ENCODE measurements at regions not wholly inside any gene's neighbourhood (a gene's known extent, or its start where the extent isn't known, plus 50 kb on each side); places are given as distances from the start of the nearest gene placed in this dataset.

DNA sequence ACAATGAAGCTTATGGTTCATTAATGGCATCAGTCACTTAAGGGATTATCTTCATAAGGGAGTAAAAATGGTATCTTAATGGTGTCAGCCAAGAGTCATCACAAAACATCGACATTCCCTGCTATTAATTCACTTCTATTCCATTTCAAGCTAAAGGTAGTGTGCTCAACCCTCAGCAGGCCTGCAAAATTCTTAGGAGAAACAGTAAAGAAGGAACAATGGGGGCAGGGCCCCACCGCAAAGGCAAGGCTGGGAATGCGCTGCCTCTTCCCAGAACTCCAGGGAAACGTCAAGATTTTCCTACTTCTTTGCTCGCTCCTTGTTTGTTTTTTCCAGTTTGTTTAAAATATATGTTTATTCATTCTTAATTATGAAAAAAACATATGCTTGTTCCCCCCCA lies 187.3 kb upstream of the TSC22D2 start:
- DNase-seq (ENCODE audit: low spot score) (no peak), FAIRE-seq (no peak)

DNA sequence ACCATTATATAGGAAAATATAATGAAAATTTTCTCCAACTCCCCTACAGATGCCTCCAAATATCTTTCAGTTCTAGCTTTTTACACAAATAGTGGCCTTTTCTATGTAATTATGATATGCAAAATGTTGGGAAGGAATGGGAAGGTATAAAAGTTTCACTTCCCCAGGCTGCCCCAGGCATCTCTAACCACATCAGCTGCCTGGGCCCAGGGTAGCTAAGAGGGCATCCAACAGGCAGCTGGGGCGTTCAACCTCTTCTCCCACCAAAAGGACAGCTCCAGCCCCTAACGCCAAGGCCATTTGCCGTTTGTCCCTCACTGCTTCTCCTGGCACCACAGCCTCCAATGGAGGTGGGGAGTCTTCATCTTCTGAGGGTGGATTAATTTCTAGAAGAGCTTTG lies 188.1 kb upstream of the TSC22D2 start:
- DNase-seq (ENCODE audit: low spot score) (no peak), FAIRE-seq (no peak)

DNA sequence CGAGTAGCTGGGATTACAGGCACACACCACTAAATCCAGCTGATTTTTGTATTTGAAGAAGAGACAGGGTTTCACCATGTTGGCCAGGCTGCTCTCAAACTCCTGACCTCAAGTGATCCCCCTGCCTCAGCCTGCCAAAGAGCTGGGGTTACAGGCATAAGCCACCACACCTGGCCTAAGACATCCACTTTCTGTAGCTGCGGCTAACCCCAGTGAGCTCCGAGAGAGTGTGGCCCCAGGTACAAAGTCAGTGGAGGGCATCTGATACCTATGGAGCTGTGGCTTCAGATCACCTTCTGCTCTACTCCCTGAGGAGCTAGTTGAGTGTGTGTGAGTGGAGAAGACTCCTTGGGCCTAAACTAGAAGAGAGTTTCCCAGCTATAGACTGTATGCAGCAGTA lies 189.3 kb upstream of the TSC22D2 start:
- FAIRE-seq (no peak), DNase-seq (ENCODE audit: low spot score) (no peak)

DNA sequence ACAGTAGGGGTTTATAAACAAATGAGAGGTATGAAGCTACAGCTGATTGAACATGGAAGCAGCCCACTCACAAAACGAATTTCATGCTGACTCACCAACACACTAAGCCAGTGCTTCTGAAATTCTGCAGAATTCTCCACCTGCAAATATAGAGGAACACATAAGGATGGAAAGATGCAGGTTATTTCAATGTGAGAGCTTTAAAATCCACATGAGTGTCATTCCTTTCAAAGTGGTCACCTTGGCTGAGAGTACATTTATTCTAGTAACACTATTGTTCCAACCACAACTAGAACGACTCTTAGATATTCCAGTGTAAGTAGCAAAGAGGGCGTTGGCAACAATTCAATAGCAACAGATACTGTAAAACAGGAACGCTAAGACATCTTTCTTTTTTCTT lies 189.9 kb upstream of the TSC22D2 start:
- DNase-seq (ENCODE audit: low spot score), result no peak

DNA sequence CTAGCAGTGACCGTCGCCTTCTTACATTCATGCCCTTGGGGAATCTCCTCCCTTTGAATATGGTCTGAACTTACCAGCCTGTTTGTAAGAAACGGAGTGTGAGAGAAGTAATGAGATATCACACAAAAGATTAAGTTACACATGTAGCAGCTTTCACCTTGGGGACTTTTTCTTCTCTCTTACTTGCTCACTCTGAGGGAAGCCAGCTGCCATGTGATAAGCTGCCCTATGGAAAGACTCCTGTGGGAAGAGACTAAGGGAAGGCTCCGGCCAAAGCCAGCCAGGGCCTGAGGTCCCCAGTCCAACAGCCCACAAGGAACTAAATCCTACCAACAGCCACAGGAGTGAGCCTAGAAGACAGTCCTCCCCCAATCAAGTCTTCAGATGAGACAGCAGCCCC lies 190.4 kb upstream of the TSC22D2 start:
- DNase-seq (ENCODE audit: low spot score) (no peak), FAIRE-seq (no peak)

More for the DNA sequence above, 189.9 kb upstream of the TSC22D2 start:
- no peak for FAIRE-seq

DNA sequence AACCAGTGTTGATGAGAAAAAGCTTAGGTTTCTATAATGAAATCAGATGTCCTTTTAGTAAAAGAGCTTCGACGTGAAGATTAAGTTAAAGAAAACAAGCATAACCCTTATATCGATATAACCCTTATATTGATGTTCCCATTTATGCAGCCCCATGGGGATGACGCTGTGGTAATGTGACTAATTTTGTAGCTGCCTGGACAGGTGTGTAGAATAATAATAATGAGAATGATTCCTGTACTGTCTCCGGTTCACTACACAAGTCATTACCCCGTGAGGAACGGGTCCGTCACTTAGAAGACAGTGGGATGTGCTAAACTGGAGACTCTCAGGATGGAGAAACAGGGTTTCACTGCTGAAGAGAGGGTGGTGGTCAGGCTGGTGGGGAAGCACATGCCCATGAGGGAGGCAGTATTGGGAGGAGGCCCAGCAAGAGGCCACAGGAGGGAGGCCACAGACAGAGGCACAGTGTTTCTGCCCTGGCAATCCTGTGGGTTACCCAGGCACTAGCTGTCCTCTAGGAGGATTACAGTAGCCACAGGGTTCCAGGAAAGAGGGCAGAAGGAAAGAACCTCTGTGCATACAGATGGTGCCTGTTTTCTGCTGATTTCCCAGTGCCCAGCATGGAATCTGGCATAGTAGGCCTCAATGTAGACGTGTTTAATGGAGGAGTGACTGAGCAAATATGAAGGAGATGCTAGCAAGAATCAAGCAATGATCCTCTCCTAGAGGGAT lies 191.1 kb upstream of the TSC22D2 start:
- DNase-seq (ENCODE audit: low spot score) (no peak), FAIRE-seq (no peak)

DNA sequence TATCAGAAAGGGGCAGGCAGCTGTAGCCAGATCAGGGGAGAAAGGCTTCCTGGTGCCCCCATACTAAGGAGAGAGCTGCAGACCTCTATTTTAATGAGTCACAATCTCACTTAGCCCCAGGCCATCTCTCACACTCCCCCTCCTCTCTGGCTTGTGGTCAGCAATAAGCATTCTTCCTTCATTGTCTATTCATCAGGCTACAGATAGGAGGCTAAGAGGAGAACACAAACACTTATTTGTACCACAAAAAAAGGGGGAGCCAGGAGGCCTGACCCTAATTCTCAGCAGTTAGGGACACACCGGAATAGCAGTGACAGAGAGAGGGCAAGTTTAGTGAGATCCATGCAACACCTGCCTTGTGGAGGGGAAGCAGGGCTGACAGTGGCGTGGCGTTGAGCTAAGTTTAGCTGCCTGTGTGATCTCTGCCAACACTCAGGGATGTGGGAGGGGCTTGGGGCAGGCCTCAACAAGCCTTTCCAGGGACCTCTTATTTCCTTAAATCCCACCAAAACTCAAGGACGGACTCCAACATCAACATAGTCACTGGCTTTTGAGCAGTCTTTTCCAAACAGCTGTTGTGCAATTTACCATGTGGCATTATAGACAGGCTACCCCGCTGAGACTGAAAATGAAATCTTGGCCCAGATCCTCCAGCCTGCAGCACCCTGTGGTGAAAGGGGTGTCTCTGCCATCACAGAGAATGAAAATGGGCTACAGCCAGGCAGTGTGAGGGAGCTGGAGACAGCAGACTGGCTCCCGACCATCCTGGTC lies 191.9 kb upstream of the TSC22D2 start:
- FAIRE-seq (no peak), DNase-seq (ENCODE audit: low spot score) (no peak)

DNA sequence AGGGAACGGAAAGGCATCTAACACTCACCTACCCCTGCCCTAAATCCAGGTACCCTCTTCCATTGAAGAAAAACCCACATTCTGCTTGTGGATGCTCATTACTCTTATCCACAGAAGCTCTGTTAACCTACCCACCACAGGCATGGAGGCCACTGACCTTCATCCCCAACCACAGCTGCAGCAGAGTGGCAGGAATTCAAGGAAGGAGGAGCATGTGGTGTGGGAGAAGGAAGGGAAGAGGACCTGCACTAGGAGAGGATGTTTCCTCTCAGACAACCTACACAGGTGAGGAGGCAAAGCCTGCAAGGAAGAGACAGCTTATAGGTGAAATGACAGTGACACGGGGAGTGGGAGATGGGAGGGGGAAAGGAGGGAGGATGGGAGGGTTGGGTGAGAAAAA lies 192.5 kb upstream of the TSC22D2 start:
- DNase-seq (ENCODE audit: low spot score) (no peak), FAIRE-seq (no peak)

DNA sequence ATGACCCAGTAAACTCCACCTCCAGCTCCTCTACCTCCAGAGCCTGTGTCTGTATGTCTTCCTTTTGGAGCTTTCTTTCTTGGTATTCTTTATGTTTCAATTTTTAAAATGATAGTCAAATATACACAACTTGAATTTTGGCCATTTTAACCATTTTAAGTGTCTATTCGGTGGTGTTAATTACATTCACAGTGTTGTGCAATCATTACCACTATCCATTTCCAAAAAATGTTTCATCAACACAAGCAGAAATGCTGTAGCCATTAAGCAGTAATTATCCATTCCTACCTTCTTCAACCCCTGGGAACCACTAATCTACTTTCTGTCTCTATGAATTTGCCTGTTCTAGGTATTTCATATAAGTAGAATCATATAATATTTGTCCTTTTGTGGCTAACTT lies 194.5 kb upstream of the TSC22D2 start:
- DNase-seq (ENCODE audit: low spot score) (no peak), FAIRE-seq (no peak)

DNA sequence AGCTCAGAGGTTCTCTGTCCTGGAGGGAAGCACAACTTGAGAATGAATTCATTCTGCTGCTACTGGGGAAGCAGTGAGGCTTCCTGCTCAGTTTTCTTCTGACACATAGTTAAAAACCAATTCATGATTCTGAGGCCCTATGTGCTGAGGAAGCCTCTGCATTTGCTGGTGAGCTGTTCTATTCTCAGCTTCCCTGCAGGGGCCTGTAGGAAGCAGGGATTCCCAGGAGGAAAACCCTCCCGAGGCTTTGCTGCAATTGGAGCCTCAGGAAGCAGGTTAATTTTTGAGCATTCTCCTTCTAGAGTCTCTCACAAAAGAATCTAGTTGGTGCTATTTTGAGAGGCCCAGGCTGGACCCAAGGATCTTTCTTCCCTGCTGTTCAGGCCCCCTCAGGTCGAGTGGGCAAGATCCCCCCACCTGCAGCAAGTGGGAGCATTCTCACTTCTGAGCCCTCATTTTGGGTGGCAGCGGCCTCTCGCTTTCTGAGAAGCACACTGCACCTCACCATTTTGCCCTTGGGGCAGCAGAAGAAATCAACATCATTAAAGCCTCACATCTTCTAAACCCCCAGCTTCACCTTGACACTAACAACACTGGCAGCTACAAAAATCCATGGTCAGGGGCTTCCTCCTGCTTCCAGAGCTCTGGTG lies 197.5 kb upstream of the TSC22D2 start:
- no peak for FAIRE-seq
- no peak for DNase-seq (ENCODE audit: low spot score)

DNA sequence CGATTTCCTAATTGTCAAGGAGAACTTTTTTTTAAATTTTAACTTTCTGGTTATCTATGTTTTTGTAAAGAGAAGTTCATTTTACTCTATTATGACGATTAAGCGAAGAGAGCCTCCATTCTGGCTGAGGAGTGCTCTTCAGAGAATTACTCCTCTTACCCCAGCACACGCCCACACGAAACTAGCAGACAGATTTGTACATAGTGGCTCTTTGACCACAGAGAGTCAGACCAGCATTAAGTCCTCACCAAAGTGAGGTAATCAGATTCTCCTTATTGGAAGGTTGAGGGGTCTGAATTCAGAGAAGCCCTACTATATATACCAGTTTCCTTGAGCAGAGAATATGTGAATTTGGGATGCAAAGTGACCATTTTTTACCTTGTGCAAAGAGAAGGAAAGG lies 204.8 kb upstream of the TSC22D2 start:
- DNase-seq (ENCODE audit: low spot score) (no peak), FAIRE-seq (no peak)

DNA sequence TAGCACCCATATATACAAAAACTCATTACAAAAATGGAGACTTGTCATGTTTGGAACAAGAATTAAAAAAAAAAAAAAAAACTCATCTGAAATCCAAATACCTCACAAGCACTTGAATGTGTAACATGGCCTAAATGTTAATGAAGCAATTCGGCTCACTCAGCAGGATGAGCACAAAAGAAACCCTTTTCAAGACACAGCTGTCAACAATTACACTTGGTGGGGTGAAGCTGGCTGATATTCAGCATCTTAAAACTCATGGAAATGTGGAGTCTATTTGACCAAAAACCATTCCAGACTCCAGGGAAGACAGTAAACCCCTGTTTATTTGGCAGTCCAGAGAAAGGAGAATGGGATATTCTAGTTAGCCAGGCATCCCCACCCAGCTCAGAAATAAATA lies 205.4 kb upstream of the TSC22D2 start:
- FAIRE-seq (no peak), DNase-seq (ENCODE audit: low spot score) (no peak)

DNA sequence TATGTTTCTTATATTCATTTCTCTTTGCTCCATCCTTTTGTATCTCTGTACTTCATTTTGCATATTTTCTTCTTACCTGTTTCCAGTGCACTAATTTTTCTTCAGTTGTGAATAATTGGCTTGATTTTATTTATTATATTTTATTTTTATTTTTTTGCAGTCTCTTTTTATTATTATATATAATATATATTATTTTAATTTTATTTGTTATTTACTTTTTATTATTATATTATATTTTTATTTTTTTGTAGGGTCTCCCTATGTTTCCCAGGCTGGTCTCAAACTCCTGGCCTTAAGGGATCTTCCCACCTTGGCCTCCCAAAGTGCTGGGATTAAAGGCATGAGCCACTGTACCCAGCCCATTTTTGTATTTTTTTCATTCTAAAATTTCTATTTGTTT lies 213.1 kb upstream of the TSC22D2 start:
- DNase-seq (ENCODE audit: low spot score) (no peak), FAIRE-seq (no peak)

DNA sequence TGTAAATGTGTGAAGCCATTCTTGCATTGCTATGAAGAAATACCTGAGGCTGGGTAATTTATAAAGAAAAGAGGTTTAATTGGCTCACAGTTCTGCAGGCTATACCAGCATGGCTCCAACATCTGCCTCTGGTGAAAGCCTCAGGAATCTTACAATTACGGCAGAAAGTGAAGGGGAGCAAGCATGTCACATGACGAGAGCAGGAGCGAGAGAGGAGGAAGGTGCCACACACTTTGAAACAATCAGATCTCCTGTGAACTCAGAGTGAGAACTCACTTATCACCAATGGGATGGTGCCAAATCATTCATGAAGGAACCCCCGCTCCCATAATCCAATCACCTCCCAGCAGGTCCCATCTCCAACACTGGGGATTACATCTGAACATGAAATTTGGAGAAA lies 213.6 kb upstream of the TSC22D2 start:
- FAIRE-seq, result no peak
- no peak for DNase-seq (ENCODE audit: low spot score)

DNA sequence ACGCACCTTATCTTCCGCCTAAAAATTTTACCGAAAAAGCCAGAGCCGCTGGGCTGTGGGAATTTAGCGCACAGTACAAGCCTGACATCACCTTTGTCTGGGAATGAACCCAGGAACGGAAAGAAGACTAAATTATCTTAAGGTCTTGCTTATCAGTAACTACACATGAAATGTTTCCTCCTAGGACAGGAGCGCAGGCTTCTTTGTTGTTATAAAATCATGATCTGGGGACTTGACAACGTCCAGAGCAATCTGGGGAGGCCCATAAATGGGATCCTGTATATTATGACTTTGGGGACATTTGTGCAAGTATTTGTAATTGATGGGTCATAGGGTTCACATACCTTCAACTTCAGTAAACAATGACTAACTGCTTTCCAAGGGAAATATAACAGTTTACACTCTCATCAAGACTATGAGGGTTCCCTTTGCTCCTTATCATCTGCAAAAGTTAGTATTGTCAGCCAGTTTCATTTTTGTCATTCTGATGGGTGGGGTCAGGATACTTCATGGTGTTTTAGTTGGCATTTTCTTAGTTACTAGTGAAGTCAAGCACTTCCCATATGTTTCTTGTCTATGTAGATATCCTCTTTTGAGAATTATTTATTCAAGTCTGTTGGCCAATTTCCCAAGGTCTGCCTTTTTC lies 213.9 kb upstream of the PFN2 start:
- FAIRE-seq (no peak), DNase-seq (ENCODE audit: low spot score) (no peak)

DNA sequence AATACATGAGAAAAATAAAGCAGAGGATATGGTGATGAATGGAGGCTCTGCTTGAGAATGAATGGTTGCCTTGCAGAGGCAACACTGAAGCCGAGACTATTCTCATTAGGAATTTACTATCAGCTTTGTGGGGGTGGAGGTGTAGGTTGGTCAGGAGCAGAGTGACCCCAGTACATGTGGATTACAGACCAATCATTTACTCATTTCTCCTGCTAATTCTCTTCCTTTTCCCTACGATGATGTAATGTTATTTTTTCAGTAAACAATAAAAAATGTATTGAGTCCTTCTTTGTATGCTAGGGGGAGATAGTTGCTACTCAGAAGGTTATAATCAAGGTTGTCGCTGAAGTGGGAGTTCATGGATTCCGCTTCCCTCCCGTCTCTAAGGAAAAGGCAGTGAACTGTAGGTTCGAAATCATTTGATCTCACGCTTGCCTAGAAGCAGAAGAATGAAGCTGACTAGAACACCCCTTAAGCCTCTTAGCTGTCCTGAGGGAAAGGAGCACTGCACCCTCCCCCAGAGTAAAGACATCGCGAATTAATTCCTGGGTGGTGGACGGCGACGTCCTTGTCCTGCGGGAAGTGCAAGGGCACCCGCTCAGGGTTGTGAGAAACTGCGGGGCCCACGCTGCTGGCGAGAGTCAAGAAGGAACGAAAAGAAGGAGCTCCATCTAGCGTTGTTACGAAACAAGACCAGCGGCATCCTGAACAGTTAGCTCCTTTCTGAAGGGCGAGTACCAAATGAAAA lies 213.2 kb upstream of the PFN2 start:
- DNase-seq (ENCODE audit: low spot score) (peak; percentile 61), FAIRE-seq (peak; percentile 56)

DNA sequence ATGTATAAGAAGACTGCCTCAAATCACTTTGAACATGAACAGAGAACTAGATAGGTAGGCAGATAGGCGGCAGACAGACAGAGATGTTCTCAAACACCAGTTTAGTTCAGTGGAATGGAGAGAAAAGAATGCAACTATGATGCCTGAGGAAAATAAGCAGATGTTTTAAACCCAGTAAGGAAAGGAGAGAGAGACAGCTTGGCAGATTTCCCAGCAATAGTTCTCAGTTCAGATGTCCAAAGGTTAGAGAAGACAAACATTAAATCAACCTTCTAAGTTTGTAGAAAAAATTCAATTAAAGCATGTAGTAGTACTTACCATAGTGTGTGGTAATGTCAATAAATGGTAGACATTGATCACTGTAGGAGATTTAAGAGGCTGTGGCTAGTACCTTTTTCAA lies 209.6 kb upstream of the PFN2 start:
- DNase-seq (ENCODE audit: low spot score) (no peak), FAIRE-seq (no peak)

DNA sequence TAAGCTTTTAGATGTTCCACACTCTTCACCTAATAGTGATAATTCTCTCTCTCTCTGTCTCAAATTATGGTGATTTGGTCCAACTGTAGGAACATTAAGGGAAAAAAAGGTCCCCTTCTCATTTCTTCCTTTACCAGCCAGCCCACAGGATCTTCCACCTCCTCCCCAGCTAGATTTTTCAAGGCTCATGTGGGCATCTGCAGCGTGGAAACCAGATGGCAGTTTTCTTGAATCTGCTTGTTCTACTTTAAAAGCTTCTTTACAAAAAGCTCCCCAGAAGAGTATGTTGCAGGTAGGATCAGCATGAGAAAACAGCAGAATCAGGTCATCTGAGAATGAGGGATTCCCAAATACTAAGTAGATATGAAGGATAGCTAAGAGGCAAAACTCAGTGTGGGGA lies 208.6 kb upstream of the PFN2 start:
- DNase-seq (ENCODE audit: low spot score) (no peak), FAIRE-seq (no peak)

DNA sequence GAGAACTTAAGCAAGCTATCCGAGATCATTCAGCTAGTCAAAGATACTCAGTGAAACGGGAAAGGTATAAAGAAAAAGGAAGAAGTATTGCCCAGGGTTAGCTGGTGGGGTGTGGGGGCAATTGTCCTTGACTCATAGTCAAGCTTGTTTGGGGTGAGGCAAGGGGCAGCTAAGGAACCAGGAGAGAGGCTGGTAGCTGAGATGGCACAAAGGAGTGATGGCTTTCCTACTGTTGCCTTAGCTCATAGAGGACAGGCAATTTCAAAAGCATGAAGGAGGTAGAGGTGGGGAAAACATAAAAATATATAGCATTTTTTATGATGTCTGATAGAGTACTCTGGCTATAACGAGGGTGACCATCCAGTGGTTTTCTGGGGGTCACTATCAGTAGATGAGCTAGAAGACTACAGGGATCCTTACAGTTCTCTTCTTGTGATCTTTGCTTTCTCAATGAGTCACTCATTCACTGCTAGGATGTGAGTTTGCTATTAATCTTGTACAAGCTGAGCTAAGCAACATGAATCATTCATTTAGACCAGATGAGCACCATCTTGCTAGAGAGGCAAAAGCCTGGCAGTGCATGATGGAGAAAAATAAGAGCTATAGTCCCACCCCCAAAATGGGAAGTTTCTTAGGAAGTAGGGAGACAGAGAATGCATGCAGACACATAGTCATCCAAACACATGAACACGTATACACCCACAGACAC lies 207.1 kb upstream of the PFN2 start:
- peak; percentile 82 for FAIRE-seq
- DNase-seq (ENCODE audit: low spot score), result peak; percentile 71

DNA sequence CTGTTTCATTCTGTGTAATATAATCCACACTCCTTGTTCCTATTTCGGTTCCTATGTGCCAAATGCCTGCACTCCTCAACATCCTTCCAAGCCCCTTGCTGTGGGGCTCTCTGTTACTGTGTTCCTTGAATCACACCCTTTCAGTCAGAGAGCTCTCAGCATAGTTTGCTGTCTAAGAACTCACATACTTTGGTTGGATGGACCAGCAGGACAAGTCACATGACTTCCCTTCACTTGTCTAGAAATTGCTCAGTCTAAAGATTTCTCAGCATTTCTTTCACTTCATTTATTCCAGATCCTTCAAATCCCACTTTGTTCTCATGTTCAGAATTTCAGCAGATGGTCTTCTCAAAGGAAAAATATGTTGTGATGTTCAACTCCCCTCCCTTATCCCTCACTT lies 203.5 kb upstream of the PFN2 start:
- no peak for FAIRE-seq
- DNase-seq (ENCODE audit: low spot score), result no peak

DNA sequence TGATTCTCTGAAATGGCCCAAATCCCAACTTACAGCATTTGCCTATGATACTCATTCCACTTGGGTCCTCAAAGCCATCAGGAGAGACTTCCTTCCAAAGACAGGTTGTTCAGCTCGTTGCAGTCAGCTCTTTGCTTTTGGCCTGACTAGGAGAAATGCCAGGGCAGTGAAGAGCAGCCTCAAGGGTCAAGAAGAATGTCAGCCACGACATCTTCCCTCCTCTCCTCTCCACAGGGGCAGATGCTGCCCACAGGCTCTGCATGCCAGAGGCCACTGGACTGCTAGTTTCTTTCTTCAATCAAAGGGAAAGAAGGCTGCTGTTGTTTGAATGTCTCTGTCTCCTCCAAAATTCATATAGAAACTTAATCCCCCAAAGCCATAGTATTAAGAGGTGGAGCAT lies 201.7 kb upstream of the PFN2 start:
- no peak for FAIRE-seq
- DNase-seq (ENCODE audit: low spot score), result no peak

Measured in RCC 7860 (cell line).